Activated CD8-positive, alpha-beta memory T cell treated with anti-CD3 and anti-CD28 coated beads for 36 hours (primary cell): ENCODE measurements at regions not wholly inside any gene's neighbourhood (a gene's known extent, or its start where the extent isn't known, plus 50 kb on each side); places are given as distances from the start of the nearest gene placed in this dataset.

ENCODE experiments used
- CTCF ChIA-PET: fragments of 350-600 bp; sonication (Branson Sonifier 250); formaldehyde crosslinking; loops from one replicate; lab custom pipeline; 2021; ENCODE audit warnings: antibody characterized with exemption; lab: Charles Lee
- POLR2A ChIA-PET: fragments of 350-600 bp; sonication (Branson Sonifier 250); formaldehyde crosslinking; loops from one replicate; lab custom pipeline; 2021; ENCODE audit warnings: antibody characterized with exemption; lab: Charles Lee

DNA sequence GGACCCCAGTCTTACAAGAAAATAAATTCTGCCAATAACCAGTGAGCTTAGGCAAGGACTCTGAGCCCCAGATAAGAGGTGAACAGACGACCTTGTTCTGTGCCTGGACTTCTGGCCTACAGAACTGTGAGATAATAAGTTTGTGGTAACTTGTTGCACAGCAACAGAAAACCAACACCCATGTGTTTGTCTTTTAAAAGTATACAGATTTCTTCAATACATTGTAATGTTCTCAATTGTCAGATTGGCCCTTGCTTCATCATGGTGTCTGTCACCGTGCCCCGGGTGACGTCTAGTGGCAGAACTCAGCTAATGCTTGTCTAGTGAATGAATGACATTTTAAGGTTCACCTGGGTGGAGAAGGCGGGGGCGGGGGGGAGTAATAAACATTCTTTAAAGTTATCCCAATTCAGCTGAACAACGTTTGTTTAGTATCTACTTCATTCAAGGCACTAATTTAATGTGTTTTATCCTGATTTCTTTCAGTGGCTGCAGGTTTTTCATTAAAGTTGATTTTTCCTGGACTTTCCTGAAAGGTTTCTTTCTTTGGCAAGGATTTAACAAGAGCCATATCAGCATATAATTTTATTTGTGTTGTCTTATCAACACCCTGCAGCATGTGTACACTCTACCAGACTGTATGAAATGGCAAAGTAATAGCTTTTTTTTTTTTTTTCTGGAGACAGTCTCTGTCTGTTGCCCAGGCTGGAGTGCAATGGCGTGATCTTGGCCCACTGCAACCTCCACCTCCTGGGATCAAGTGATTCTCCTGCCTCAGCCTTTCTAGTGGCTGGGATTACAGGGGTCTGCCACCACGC, 123.8 kb upstream of the DLX2 start:
- POLR2A ChIA-PET: no interaction called here

DNA sequence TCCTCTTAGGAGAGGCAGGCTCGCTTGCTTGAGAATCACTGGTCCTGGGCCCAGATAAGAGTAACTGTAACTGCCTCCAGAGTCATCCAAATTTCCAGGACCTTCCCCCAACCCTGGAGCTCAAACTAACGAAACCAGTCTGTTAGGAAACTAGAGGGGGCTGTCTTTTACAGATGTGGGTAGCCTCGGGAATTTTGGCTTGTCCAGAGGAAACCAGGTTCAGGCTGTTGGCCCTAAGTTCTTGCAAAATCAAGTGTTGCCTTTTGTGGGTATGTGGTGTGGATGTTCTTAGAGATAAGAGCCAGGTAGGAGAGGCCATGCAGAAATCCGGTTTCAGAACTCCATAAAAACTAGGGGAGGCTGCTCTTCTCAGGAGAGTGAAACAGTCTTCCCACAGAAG, 125.0 kb upstream of the DLX2 start:
- ChIA-PET POLR2A (no interaction called here), CTCF (no interaction called here)

More for the DNA sequence above, 123.8 kb upstream of the DLX2 start:
- CTCF ChIA-PET: interaction anchor here (0.6 to 1.4 kb wide), 4 partner anchors 30 to 468 kb away, joined by 3 read pairs; no protein-coding TSS in a partner anchor

DNA sequence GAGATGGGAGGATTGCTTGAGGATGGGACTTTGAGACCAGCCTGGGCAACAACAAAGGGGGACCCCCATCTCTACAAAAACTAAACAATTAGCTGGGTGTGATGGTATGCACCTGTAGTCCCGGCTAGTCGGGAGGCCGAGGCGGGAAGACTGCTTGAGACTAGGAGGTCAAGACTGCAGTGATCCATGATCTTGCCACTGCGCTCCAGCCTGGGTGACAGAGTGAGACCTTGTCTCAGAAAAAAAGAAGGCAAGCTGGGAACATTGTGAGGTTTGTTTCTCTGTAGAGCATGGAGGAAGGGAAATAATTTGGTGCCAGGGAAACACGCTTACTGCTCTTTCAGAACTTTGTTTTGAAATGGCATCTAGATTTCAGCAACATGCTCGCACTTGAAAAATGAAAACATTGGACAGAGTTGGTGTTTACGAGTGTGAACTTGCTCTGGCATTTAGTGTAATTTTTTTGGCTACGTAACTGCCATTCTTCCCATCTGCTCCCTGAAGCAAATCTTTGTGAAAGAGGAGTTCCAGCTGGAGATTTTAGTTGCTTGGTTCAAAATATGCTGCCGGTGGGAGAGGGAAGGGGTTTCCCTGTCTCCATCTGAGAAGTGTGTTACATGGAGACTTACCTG, 125.6 kb upstream of the DLX2 start:
- CTCF ChIA-PET: no interaction called here
- POLR2A ChIA-PET: no interaction called here

DNA sequence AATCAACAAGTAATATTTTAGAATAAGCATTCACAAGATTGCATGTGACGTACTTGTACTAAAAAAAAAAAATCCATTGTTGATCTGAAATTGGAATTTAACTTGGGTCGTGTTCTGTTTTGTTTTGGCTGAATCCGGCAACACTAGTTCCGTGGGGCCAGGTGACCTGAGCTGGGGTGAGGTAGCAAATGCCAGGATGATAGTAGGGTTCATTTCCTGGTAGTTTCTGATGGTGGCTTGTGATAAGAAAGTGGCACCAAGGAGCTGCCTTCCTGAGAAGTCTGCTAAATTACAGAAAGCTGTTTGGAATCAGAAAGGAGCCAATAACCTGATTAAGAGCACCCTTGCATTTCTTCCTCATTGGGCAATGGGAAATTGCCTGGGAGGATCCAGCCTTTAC, 126.4 kb upstream of the DLX2 start:
- ChIA-PET CTCF (interaction anchor here (1.0 kb wide), 1 partner anchor 233 kb away, joined by 3 read pairs; no protein-coding TSS in a partner anchor), POLR2A (no interaction called here)

DNA sequence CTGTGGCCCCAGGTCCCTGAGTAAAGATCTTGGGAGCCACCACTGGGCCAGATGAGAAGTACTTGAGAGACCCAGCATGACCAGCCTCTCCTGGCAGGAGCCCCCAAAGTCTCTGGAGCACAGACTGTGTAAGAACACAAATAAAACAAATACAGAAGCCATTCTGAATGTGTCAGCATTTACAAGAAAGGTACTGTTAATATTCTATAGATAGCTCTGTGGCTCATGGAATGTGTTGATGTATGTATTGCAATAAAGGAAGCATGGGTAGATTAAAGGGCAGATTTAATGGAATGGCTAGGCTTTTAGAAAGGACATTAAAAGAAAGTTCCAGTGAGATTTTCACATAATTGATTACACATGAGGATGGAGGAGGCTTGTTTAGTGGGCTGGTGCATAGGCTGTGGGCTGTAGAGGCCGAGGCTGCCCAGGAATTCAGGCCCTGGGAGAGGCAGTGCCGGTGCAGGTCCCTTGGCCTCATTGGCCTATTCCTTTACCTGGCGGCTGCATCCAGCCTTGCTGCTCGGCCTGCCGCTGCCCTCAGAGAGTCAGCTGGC, 127.7 kb upstream of the DLX2 start:
- ChIA-PET CTCF (interaction anchor here (1.0 kb wide), 1 partner anchor 231 kb away, joined by 3 read pairs; no protein-coding TSS in a partner anchor), POLR2A (no interaction called here)

DNA sequence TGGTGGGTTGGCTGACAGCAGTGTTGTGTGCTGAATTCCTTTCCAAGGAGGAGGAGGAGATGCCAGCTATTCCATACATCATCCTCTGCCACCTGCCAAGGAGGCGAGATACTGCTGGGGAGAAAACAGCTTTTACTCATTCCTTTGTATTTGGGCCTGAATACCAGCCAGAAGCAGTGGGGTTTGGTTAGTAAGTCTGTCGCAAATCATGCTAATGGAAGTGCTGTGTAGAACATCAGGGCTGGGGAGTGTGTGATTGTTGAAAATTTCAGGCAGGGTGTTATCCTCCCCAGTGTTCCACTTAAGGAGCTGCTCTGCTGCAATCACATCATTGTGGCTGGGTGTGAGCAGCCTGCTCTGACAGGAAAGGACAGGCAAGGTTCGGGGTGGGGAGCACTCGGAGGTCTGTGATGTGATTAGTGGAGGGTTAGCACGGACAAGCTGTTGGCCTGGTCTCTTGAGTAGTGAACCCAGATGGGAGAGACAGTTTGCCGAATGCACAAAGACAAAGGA, 128.2 kb upstream of the DLX2 start:
- CTCF ChIA-PET: no interaction called here
- POLR2A ChIA-PET: no interaction called here

DNA sequence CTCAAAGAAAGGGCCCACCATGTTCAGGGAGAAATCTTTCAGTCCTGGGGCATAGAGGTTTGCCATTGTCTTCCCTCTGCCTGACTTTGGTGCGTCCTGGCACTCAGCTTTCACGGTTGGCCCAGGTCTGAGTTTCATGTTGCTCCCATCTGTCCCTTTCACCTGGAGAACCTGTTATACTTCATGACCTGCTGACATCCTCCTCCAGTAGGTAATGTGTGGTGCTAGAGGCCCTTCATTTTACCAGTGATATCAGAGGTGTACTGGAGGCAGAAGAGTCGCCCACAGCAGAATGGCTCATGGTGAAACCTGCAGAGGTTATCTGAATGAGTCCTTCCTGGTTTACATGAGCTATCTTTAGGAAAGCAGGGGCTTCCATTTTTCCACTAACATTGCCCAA, 128.8 kb upstream of the DLX2 start:
- CTCF ChIA-PET: no interaction called here
- POLR2A ChIA-PET: no interaction called here

DNA sequence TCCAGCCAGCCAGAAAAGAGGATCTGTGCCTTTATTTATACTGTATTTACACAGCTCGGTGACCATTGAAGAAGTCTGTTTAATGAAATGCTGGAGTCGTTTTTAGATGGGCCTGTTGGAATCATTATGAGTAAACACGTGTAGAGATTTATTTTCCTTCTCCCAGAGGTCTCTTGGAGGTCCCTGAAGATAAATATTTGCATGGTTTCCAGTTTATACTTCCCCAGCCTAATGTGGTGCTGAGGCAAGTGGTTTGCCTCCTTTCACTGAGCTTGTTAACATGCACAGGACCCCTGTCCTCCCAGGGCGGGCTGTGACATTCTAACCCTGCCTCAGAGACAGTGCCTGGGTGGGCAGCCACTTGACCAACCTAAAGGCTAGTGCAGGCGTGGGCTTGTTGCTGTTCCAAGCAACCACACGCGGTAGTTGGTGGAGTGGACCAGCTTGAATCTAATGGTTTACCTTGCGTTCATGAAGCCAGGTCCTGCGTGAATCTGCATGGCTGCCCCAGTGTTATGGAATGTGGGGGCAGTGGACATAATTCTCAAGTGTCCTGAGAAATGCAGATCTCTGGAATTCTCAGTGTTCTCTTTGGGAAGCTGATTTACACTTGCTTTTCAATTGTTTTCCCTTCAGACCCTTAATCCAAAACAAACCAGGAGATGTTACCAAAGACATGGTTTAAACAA, 130.2 kb upstream of the DLX2 start:
- POLR2A ChIA-PET: no interaction called here
- CTCF ChIA-PET: no interaction called here

DNA sequence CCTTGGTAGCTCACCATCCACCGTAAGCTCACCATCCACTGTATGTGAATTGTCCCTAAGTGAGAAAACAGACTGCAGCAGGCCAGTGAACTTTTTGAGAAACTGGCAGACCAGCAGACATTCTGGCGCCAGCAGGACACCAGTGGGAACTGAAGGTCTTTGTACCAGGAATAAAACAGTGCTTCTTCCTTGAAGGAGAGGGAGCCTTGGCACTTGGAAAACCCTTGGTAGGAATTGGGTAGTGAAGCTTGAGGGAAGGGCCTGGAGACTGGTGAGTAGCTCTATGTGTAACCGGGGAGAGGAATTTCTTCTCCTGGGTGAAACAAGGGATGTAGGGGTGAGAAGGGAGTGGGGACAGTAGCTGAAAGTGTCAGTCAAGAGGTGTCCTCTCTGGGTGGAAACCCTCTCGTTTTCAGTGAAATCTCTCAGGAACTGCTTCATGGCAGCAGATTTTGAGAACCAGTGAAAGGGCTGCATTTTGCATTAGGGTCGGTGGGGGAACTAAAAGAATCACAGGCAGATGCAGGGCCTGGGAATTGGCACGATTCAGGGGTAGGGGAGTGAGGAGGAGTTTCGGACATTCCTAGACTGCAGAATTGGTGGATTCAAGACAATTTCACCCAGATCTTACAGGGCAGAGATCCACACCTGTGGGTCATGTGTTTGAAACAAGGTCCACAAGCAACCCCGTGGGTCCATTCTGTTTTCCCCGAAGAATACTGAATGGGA, 131.5 kb upstream of the DLX2 start:
- POLR2A ChIA-PET: interaction anchor here (0.6 kb wide), 1 partner anchor 227 kb away, joined by 4 read pairs; no protein-coding TSS in a partner anchor
- CTCF ChIA-PET: no interaction called here

DNA sequence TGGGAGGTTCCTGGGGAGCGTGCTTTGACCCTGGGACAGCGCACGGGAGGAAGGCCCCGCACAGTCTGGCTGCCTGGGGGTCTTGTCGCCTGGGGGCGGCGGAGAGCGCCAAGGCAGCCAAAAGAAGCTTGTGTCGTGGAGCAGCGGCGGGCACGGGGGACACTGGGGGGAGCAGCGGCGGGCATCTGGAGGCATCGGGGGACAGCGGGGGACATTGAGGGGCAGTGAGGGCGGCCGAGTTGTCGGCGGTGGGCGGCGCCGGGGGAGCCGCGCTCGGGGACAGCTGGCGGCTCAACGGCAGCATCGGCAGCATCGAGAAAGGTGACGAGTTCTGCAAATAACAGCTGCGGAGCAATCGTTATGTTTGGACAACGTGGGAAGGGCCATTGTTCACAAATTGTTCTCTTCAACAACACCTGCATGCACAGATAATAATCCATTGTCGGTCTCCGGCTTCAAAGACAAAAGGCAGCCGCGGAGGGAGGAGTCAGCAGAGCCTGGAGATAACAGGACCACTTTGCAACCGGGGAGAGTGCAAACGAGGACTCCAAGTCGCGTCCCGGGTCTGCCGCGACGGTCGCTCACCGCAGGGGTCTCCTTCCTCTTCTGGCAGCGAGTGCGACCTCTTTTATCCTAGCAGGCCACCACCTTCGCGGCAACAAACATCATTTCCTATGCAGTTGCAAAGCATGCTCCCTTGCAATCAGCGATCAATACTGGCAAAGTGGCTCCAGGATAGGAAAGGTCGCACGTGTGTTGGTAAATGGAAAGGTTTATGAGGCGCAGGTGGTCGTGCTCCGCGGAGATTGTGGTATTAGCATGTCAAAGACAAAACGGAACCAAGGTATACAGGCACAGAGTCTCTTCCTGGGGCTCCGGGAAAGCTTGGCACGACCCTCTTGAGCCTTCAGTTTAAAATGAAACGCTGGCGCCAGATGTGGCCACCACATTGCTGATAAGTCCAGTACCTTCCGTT, 132.3 kb upstream of the DLX2 start:
- POLR2A ChIA-PET: interaction anchor here (0.6 kb wide), 1 partner anchor 226 kb away, joined by 4 read pairs; no protein-coding TSS in a partner anchor
- CTCF ChIA-PET: interaction anchor here (0.8 kb wide), 1 partner anchor 227 kb away, joined by 4 read pairs; no protein-coding TSS in a partner anchor

DNA sequence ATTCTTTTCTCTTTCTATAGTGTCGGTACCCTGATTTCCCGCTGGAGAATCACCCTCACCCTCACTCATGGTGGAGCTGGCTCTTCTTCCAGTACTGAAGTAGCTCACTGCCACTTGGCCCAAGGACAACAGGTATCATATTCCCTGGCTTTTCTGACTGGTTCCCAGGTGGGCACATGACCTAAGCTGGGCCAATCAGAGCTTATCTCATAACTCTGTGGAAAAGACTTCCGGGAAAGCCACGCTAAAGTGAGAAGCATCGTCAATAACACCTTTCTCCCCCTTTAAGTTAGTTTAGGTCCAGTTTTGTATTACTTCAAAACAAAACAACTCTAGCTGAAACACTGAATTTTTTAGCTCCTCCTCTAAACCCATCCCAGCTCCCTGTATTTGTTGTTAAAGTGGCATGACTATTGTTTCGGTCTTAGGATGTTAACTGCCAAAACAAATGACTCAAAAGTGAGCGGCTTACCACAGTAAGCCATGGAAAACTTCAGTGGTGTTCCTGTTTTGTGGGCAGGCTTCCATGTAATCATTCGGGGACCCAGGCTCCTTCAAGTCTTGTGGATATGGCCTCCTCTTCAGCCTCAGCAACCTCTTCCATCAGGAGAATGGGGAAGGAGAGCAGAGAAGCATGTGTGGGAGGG, 137.4 kb upstream of the DLX2 start:
- POLR2A ChIA-PET: no interaction called here
- CTCF ChIA-PET: no interaction called here

DNA sequence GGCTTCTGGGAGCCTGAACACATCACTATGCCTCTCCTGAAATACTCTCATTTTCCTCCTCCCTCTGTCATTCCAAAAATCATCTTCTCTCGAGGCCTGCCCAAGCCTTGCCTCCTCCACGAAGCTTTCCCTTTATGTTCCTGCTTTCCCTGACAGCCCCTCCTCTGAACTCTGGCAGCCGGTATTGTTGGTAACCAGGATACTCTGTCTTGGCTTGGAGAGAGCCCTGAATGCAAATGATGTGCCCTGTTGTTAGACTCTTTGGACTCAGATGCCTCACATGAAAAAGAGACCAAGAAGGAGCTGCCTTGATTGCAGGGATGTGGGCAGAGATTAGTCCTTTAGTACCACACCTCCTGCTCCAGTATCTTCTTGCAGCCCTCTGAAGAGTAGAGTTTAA, 138.5 kb upstream of the DLX2 start:
- ChIA-PET CTCF (no interaction called here), POLR2A (no interaction called here)

DNA sequence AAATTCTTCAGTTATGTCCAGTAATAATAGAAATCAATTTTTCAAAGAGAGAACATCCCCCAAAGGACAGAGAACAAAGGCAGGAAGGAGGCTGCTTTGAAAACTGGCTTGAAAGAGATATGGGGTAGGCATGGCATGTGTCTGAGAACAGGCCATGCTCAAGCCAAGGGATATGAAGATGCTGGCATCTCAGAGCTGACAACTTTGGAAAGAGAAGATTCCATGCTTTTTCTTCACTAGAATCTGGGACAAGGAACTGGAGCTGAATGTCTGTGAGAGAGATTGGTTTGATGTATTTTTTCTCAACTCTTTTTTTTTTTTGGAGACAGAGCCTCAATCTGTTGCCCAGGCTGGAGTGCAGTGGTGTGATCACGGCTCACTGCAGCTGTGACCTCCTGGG, 139.8 kb upstream of the DLX2 start:
- POLR2A ChIA-PET: no interaction called here
- CTCF ChIA-PET: no interaction called here

DNA sequence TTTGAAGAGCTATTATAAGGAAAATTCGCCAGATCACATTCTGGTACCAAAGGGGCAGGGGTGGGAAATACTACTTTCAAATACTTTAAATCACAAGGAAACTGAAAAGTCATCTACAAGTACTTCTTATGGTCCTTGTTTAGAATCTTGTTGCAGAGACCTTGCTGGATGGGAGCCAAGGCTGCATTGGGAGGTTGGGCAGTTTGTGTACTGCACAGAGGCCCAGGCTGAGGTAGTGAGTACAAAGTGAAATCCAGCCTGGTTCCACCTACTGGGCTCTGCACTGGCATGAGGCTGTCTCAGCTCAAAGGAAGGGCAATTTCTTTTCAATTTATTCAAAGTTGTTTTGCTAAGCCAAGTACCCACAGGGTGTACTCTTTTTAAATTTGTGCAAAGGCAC, 140.3 kb upstream of the DLX2 start:
- ChIA-PET CTCF (interaction anchor here (0.9 kb wide), 1 partner anchor 9 kb away, joined by 3 read pairs; no protein-coding TSS in a partner anchor), POLR2A (no interaction called here)

DNA sequence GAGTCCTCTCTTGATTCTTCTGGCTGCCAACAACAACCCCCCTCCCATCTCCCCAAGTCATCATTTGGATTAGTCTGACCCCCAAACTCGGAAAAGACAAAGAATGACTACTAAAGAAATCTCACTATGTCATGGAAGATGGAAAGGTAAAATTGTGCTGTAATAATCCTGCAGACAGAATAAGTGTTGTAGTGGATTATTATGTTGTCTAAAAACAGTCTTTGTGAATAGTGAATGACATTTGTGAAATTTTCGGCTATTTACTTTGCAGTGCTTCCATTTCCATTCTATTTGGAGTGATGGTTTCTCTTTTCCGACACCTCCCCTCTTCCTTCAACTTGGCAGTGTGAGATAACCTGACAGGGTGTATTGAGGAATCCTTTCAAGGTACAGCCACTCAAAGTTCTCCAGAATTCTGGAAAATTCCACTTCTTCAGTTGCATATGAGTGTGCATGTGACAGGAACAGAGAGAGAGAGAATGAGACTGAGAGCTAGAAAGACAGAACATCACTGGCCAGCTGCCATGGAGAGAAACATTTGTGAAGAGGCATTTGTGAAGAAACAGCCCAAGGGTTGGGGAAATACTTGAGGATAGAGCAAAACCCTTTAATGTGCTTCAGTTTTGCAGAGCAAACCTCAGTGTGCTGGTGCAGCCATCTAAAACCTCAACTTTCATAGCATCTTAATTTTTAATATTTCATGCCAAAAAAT, 141.9 kb upstream of the DLX2 start:
- ChIA-PET POLR2A (no interaction called here), CTCF (no interaction called here)

DNA sequence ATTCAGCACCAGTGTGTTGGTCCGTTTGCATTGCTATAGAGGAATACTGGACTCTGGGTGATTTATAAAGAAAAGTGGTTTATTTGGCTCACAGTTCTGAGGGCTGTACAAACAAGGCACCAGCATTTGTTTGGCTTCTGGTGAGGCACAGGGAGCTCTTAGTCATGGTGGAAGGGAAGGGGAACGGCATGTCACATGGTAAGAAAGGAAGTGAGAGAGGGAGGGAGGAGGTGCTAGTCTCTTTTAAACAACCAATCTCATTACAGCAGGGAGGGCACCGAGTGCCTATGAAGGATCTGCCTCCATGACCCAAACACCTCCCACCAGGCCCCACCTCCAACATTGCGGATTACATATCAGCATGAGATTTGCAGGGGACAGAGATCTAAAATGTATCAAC, 143.9 kb upstream of the DLX2 start:
- ChIA-PET CTCF (no interaction called here), POLR2A (no interaction called here)

DNA sequence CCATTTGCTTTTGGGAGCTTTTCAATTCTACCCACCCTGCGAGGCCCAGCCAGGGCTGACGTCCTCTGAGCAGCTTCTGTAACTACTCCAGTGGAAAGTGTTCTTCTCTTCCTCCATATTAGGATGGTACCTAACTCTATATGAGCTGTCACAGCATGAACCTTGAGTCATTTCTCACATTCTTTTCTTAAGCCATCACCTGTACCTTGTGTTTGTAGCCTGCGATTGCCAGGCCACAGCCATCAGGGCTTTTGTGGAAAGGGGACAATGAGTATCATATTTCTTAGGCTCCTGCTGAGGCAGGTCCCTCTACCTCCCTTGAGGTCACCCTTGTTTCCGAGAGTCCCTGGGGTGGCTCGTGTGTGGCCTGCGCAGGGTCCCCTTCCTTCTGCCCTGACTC, 144.5 kb upstream of the DLX2 start:
- ChIA-PET POLR2A (no interaction called here), CTCF (no interaction called here)
